PC-3 (cell line): ENCODE measurements at regions not wholly inside any gene's neighbourhood (a gene's known extent, or its start where the extent isn't known, plus 50 kb on each side); places are given as distances from the start of the nearest gene placed in this dataset.

ENCODE experiments used
- ATAC-seq: fragments of 200-7000 bp; cut with Tn5 transposase; 2 replicates; pipeline ENCODE4 v1.9.1; 2020; ENCODE audit warnings: mild to moderate bottlenecking, moderate library complexity
- BruUV-seq: library from RNA; stranded (reverse); fragments of 400-500 nt; replicated peaks from 2 replicates; lab custom pipeline; 2021; lab: Mats Ljungman, UMichigan
- CTCF ChIA-PET: fragments of 300-600 bp; sonication (Branson Sonifier 250); formaldehyde crosslinking; loops from one replicate; lab custom pipeline; 2022; ENCODE audit warnings: antibody characterized with exemption; lab: Charles Lee
- POLR2A ChIA-PET: fragments of 300-600 bp; sonication (Branson Sonifier 250); formaldehyde crosslinking; loops from one replicate; lab custom pipeline; 2022; ENCODE audit warnings: antibody characterized with exemption; ENCODE audit not compliant: unreplicated experiment; lab: Charles Lee
- DNase-seq: peaks from one replicate; pipeline ENCODE4 v3.0.0-alpha.2; 2015
- H2AFZ ChIP-seq: fragments of 300-600 bp; sonication (generic); 2 replicates; pipeline ENCODE4 v1.6.0; 2016; ENCODE audit warnings: antibody characterized with exemption, low read length
- H3F3A ChIP-seq: fragments of 300-600 bp; sonication (generic); one replicate; pipeline ENCODE4 v1.6.0; 2017; ENCODE audit warnings: antibody characterized with exemption, low read length, control low read depth, mild to moderate bottlenecking; ENCODE audit not compliant: unreplicated experiment
- H3K27ac ChIP-seq: fragments of 300-600 bp; sonication (generic); 2 replicates; pipeline ENCODE4 v1.5.1; 2016; ENCODE audit warnings: mild to moderate bottlenecking, low read length
- H3K27me3 ChIP-seq: fragments of 300-600 bp; sonication (generic); 2 replicates; pipeline ENCODE4 v1.6.1; 2016; ENCODE audit warnings: low read length, mixed read lengths
- H3K36me3 ChIP-seq: fragments of 300-600 bp; sonication (generic); 2 replicates; pipeline ENCODE4 v1.6.1; 2016; ENCODE audit warnings: low read depth, mixed run types, low read length, mixed read lengths
- H3K4me1 ChIP-seq: fragments of 300-600 bp; sonication (generic); 2 replicates; pipeline ENCODE4 v1.5.1; 2016; ENCODE audit warnings: low read length; ENCODE audit not compliant: insufficient read depth
- H3K4me2 ChIP-seq: fragments of 300-600 bp; sonication (generic); 2 replicates; pipeline ENCODE4 v1.6.0; 2016; ENCODE audit warnings: low read length
- H3K4me3 ChIP-seq: fragments of 300-600 bp; sonication (generic); 2 replicates; pipeline ENCODE4 v1.5.1; 2016; ENCODE audit warnings: mild to moderate bottlenecking, low read length, mixed read lengths
- H3K79me2 ChIP-seq: fragments of 300-600 bp; sonication (generic); 2 replicates; pipeline ENCODE4 v1.6.1; 2017; ENCODE audit warnings: low read length, mixed read lengths
- H3K9ac ChIP-seq: fragments of 300-600 bp; sonication (generic); 2 replicates; pipeline ENCODE4 v1.6.0; 2016; ENCODE audit warnings: mild to moderate bottlenecking, low read length
- H3K9me2 ChIP-seq: fragments of 300-600 bp; sonication (generic); replicated peaks from 2 replicates; pipeline ENCODE4 v1.6.1; 2016; ENCODE audit warnings: mixed run types, low read length, mixed read lengths
- H3K9me3 ChIP-seq: fragments of 300-600 bp; sonication (generic); 2 replicates; pipeline ENCODE4 v1.6.1; 2016; ENCODE audit warnings: low read length, mixed read lengths
- H4K20me1 ChIP-seq: fragments of 300-600 bp; sonication (generic); 2 replicates; pipeline ENCODE4 v1.6.1; 2016; ENCODE audit warnings: low read length, mixed read lengths
- EZH2 ChIP-seq: fragments of 300-600 bp; sonication (generic); IDR thresholded peaks from one replicate; pipeline ENCODE4 v1.6.1; 2017; ENCODE audit warnings: antibody characterized with exemption, mild to moderate bottlenecking, low read length; ENCODE audit not compliant: unreplicated experiment
- EZH2phosphoT487 ChIP-seq: fragments of 300-600 bp; sonication (generic); IDR thresholded peaks from 2 replicates; pipeline ENCODE4 v1.6.1; 2018; ENCODE audit warnings: mild to moderate bottlenecking, antibody characterized with exemption, low read length, borderline replicate concordance
- intact Hi-C: fragments of 100-400 bp; cut with micrococcal nuclease; formaldehyde crosslinking; loops from 2 replicates; pipeline ENCODE4 v1.9.0; 2023
- TF ChIP-seq, protein P1 (sequence below): fragments of 300-600 bp; sonication (generic); conservative IDR thresholded peaks from 2 replicates; pipeline ENCODE4 v1.5.1; 2017; ENCODE audit warnings: antibody characterized with exemption, low read depth, mild to moderate bottlenecking, low read length

DNA sequence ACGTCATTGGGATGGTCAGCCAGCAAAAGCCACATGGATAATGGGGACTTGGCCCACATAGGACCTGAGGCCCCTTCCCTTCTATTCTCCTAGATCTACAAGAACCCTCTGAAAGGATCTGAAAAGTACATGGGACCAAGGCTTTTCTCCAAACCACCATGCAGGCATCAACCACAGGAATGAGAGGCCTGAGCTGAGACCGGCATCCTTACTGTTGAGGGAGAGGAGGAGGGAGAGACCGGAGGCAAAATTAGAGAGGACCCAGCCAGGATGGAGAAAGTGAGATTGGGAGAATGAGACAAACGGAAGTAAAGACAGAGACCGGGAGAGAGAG, 281.7 kb downstream of the RRAGC start:
- H3K79me2 ChIP-seq: no peaks in the 10 kb centered on the region
- ATAC-seq (no peak), DNase-seq (no peak)
- H3K9ac ChIP-seq: no peak overlapping the region
- H3K4me3 ChIP-seq: no peak overlapping the region
- peaks cover 44% of the 10 kb centered on the region for H3K27me3 ChIP-seq
- H3K4me2 ChIP-seq: no peak overlapping the region
- H4K20me1 ChIP-seq: no peaks in the 10 kb centered on the region
- intact Hi-C loops: no loop called here
- H3K36me3 ChIP-seq: no peaks in the 10 kb centered on the region
- ChIA-PET POLR2A (no interaction called here), CTCF (no interaction called here)
- no peaks in the 10 kb centered on the region for H3K9me3 ChIP-seq
- TF ChIP-seq EZH2: no peak
- TF ChIP-seq, protein P1, sequence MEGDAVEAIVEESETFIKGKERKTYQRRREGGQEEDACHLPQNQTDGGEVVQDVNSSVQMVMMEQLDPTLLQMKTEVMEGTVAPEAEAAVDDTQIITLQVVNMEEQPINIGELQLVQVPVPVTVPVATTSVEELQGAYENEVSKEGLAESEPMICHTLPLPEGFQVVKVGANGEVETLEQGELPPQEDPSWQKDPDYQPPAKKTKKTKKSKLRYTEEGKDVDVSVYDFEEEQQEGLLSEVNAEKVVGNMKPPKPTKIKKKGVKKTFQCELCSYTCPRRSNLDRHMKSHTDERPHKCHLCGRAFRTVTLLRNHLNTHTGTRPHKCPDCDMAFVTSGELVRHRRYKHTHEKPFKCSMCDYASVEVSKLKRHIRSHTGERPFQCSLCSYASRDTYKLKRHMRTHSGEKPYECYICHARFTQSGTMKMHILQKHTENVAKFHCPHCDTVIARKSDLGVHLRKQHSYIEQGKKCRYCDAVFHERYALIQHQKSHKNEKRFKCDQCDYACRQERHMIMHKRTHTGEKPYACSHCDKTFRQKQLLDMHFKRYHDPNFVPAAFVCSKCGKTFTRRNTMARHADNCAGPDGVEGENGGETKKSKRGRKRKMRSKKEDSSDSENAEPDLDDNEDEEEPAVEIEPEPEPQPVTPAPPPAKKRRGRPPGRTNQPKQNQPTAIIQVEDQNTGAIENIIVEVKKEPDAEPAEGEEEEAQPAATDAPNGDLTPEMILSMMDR: no peak
- no peak for TF ChIP-seq EZH2phosphoT487
- no TSS peak for BruUV-seq
- H2AFZ ChIP-seq: no peak overlapping the region
- no peaks in the 10 kb centered on the region for H3F3A ChIP-seq
- no peaks in the 10 kb centered on the region for H3K4me1 ChIP-seq
- no peak overlapping the region for H3K27ac ChIP-seq
- H3K9me2 ChIP-seq: no peaks in the 10 kb centered on the region

DNA sequence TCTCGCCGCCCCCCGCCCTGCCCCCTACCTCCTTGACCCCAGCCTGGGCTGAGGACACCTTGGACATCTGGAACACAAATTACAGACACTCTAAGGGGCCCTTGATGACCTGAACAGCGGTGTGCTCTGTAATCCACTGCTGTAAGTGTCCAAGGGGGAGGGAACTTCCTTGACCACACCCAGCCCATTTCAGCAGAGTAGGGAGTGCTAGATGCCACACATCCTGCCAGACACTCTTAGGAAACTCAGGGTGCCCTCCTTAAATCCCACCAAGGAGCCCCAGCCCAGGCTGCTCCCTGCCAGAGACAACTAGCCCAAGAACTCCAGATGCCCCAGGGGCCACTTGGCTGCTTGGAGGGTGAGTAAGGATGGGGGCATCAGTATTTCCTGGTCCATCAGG, 282.2 kb downstream of the RRAGC start:
- no peak for ATAC-seq
- peaks cover 48% of the 10 kb centered on the region for H3K27me3 ChIP-seq

DNA sequence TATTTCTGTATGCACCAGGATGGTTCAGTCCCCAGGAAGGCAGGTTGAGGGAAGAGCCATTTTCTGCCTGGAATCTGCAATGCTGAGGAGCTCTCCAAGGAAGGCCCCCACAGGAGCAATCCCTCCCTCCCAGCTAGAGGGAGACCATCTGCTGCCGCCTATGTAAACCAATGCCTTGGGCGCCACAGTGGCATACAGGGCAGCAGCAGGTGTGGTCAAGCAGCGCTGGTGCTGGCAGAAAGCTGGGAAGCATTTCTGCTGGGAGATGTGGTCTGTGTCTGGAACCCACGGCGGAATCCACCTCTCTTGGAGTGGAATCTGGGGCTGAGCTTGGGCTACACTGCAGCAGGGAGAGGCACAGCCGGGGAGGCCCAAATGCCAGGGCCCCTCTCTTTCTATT, 283.3 kb downstream of the RRAGC start:
- Histone ChIP-seq H2AFZ (no peak overlapping the region), H3K9me3 (no peaks in the 10 kb centered on the region), H3K9ac (no peak overlapping the region), H4K20me1 (no peaks in the 10 kb centered on the region), H3K36me3 (no peaks in the 10 kb centered on the region), H3K4me2 (no peak overlapping the region), H3K79me2 (no peaks in the 10 kb centered on the region), H3F3A (no peaks in the 10 kb centered on the region), H3K4me1 (no peaks in the 10 kb centered on the region), H3K27ac (no peak overlapping the region), H3K4me3 (no peak overlapping the region), H3K27me3 (peaks cover 60% of the 10 kb centered on the region), H3K9me2 (no peaks in the 10 kb centered on the region)
- ChIA-PET CTCF (no interaction called here), POLR2A (no interaction called here)
- DNase-seq (no peak), ATAC-seq (no peak)
- no TSS peak for BruUV-seq
- intact Hi-C loops: no loop called here
- TF ChIP-seq, protein P1: no peak
- TF ChIP-seq EZH2 (no peak), EZH2phosphoT487 (no peak)

More for the DNA sequence above, 282.2 kb downstream of the RRAGC start:
- intact Hi-C loops: no loop called here
- H3K36me3 ChIP-seq: no peaks in the 10 kb centered on the region
- H3K4me2 ChIP-seq: no peak overlapping the region
- no peak overlapping the region for H3K27ac ChIP-seq
- H3K79me2 ChIP-seq: no peaks in the 10 kb centered on the region
- H3K9ac ChIP-seq: no peak overlapping the region
- no peaks in the 10 kb centered on the region for H3F3A ChIP-seq
- POLR2A ChIA-PET: no interaction called here
- no TSS peak for BruUV-seq
- no peaks in the 10 kb centered on the region for H3K9me3 ChIP-seq
- TF ChIP-seq EZH2 (no peak), EZH2phosphoT487 (no peak)
- TF ChIP-seq, protein P1: no peak
- no peaks in the 10 kb centered on the region for H3K4me1 ChIP-seq
- no peaks in the 10 kb centered on the region for H3K9me2 ChIP-seq
- no peak overlapping the region for H2AFZ ChIP-seq
- CTCF ChIA-PET: no interaction called here
- DNase-seq: no peak
- H4K20me1 ChIP-seq: no peaks in the 10 kb centered on the region
- H3K4me3 ChIP-seq: no peak overlapping the region
